ENCODE measurements at regions not wholly inside any gene's neighbourhood (a gene's known extent, or its start where the extent isn't known, plus 50 kb on each side); places are given as distances from the start of the nearest gene placed in this dataset.

DNA sequence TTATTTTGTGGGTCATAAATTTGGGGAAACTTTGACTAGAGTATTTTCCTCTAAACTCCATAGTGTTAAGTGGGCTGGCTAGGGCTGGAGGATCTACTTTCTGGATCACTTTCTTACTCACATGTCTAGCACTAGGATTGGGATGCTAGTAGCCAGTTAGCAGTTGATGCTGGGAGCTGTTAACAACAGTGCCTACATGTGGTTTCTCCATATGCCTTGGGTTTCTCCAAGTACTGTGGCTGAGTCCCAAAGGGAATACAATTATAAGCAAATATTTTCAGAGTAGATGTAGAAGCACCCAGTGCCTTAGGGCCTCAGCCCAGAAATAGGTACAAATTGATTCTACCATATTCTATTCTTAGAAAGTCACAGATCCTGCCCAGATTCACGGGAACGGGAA, 1614.9 kb downstream of the ARAP2 start:
- H3K4me3 ChIP-seq, result no peak overlapping the region
- H3K36me3 ChIP-seq, result no peaks in the 10 kb centered on the region
- intact Hi-C loops (cut with DNase I), result no loop called here
- no peaks in the 10 kb centered on the region for H3K27me3 ChIP-seq
- H3K4me1 ChIP-seq, result no peaks in the 10 kb centered on the region
- no peak for TF ChIP-seq EP300 (IDR thresholded peaks at IDR 0.05)
- DNase-seq (ENCODE audit: extremely low spot score), result no peak
- peaks cover 0 to 6% (median 0%) of the 10 kb centered on the region in 4 donors for H3K9me3 ChIP-seq
- H3K27ac ChIP-seq (replicated peaks in 1 of 4), result no peak overlapping the region
- 80% methylated on average over 2 of the region's 2 CpGs for WGBS

DNA sequence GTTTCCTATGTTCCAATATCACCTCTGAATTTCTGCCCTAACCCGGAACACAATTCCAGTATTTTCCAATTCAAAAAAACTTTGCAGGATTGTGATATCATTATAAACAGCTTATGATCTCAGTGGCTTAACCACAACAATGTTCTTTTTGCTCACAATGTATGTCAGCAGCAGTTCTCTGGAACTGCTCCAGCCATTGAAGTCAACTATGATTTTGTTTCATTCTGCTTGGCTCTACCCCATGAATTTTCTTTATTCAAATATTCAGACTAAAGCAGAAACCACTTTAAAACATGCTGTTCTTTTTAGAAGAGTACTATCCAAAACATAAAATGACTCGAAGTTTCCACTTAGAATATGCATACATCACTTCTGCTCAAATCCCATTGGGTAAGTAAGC, 1611.1 kb downstream of the ARAP2 start:
- intact Hi-C loops (cut with DNase I), result no loop called here
- Histone ChIP-seq H3K27me3 (no peaks in the 10 kb centered on the region), H3K36me3 (no peaks in the 10 kb centered on the region), H3K9me3 (peaks cover 0 to 6% (median 0%) of the 10 kb centered on the region in 4 donors), H3K4me1 (no peaks in the 10 kb centered on the region), H3K4me3 (no peak overlapping the region), H3K27ac (replicated peaks in 1 of 4) (no peak overlapping the region)
- 81% methylated on average over 2 of the region's 2 CpGs for WGBS
- DNase-seq (ENCODE audit: extremely low spot score), result no peak
- TF ChIP-seq EP300 (IDR thresholded peaks at IDR 0.05) (no peak), POLR2A (IDR thresholded peaks at IDR 0.05; ENCODE audit: low read depth) (no peak), POLR2AphosphoS5 (IDR thresholded peaks at IDR 0.05) (no peak)
- TF ChIP-seq, protein P1, sequence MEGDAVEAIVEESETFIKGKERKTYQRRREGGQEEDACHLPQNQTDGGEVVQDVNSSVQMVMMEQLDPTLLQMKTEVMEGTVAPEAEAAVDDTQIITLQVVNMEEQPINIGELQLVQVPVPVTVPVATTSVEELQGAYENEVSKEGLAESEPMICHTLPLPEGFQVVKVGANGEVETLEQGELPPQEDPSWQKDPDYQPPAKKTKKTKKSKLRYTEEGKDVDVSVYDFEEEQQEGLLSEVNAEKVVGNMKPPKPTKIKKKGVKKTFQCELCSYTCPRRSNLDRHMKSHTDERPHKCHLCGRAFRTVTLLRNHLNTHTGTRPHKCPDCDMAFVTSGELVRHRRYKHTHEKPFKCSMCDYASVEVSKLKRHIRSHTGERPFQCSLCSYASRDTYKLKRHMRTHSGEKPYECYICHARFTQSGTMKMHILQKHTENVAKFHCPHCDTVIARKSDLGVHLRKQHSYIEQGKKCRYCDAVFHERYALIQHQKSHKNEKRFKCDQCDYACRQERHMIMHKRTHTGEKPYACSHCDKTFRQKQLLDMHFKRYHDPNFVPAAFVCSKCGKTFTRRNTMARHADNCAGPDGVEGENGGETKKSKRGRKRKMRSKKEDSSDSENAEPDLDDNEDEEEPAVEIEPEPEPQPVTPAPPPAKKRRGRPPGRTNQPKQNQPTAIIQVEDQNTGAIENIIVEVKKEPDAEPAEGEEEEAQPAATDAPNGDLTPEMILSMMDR (IDR thresholded peaks at IDR 0.05), result no peak

DNA sequence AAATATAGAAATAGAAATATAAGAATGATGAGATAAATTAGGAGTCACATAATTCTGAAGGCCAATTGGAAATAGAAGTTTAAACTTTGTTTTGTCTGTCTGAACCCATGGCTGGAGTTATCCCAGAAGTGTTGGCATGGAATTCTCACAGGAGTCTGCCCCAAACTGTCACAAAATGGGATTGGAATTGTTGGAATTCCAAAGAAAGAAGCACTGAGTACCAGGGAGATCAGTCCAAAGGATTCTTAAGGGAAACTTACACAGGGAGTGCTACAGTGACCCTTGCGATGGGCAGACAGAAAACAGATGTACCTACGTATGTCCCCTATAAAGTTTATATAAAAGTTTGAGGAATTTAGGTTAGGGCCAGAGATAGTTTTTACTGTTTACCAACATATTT, 1607.7 kb downstream of the ARAP2 start:
- H3K27ac ChIP-seq (replicated peaks in 1 of 4), result no peak overlapping the region
- H3K4me1 ChIP-seq, result no peaks in the 10 kb centered on the region
- WGBS, result 71% methylated on average over 2 of the region's 2 CpGs
- intact Hi-C loops (cut with DNase I), result no loop called here
- H3K4me3 ChIP-seq, result no peak overlapping the region
- no peak for DNase-seq (ENCODE audit: extremely low spot score)
- no peaks in the 10 kb centered on the region for H3K36me3 ChIP-seq
- TF ChIP-seq POLR2A (IDR thresholded peaks at IDR 0.05; ENCODE audit: low read depth), result no peak
- TF ChIP-seq, protein P1 (IDR thresholded peaks at IDR 0.05), result no peak
- H3K9me3 ChIP-seq, result peaks cover 0 to 25% (median 6%) of the 10 kb centered on the region in 4 donors
- H3K27me3 ChIP-seq, result no peaks in the 10 kb centered on the region

DNA sequence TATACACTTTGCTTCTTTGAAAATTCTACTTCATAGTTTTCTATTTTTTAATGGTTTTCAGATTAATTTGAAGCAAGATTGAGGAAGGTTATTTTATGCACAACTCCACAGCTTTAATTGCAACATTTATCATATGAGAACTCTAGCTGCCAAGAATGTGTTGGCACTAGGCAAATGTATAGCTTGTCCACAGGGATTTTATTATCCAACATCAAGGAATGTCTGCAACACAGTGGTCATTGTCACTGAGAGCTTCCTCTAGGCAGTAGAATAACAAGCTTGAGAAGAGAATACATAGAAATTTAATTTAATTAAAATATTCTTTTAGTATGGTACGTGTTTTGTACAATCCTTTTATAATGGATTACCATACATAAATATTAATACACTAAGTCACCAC, 1600.8 kb downstream of the ARAP2 start:
- intact Hi-C loops (cut with DNase I), result no loop called here
- H3K4me3 ChIP-seq, result no peak overlapping the region
- H3K27me3 ChIP-seq, result no peaks in the 10 kb centered on the region
- no peak for TF ChIP-seq EP300 (IDR thresholded peaks at IDR 0.05)
- TF ChIP-seq POLR2A (IDR thresholded peaks at IDR 0.05; ENCODE audit: low read depth), result no peak
- no peak for TF ChIP-seq POLR2AphosphoS5 (IDR thresholded peaks at IDR 0.05)
- TF ChIP-seq, protein P1 (IDR thresholded peaks at IDR 0.05), result no peak
- no peak for DNase-seq (ENCODE audit: extremely low spot score)
- no peaks in the 10 kb centered on the region for H3K36me3 ChIP-seq
- H3K9me3 ChIP-seq, result peaks cover 0 to 19% (median 6%) of the 10 kb centered on the region in 4 donors
- H3K4me1 ChIP-seq, result no peaks in the 10 kb centered on the region
- H3K27ac ChIP-seq (replicated peaks in 1 of 4), result no peak overlapping the region
- 71% methylated on average over 1 of the region's 1 CpG for WGBS

DNA sequence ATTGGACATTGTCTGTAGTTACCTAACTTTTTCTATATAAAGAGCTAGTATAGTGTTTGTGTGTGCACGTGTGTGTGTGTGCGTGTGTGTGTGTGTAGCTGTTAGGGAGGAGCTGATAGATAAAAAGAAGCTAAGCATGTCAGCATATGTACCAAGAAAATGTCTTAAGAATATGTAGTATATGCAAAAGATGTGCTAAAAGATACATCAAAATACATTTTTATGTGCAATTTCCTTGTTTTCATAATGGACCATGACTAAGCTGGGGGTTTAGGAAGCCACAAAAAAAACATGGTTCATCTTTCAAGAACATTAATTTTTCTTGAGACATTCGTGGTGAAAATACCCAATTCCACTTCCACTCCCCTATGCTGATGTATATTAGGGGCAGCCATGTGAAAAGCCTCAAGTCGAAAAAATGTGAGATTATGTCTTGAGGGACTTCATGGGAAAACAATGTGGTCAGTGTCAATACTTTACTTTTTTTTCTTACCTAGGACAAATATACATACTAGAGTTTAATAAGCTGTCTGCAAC, 1599.7 kb downstream of the ARAP2 start:
- H3K4me1 ChIP-seq, result no peaks in the 10 kb centered on the region
- no peaks in the 10 kb centered on the region for H3K36me3 ChIP-seq
- no peak for TF ChIP-seq EP300 (IDR thresholded peaks at IDR 0.05)
- no peak for TF ChIP-seq POLR2AphosphoS5 (IDR thresholded peaks at IDR 0.05)
- TF ChIP-seq, protein P1 (IDR thresholded peaks at IDR 0.05), result no peak
- no peak for TF ChIP-seq POLR2A (IDR thresholded peaks at IDR 0.05; ENCODE audit: low read depth)
- 72% methylated on average over 4 of the region's 4 CpGs for WGBS
- peaks cover 0 to 19% (median 6%) of the 10 kb centered on the region in 4 donors for H3K9me3 ChIP-seq
- no peaks in the 10 kb centered on the region for H3K27me3 ChIP-seq
- no peak overlapping the region for H3K27ac ChIP-seq (replicated peaks in 1 of 4)
- DNase-seq (ENCODE audit: extremely low spot score), result no peak
- intact Hi-C loops (cut with DNase I), result no loop called here
- no peak overlapping the region for H3K4me3 ChIP-seq
